K562 (cell line): ENCODE measurements at regions not wholly inside any gene's neighbourhood (a gene's known extent, or its start where the extent isn't known, plus 50 kb on each side); places are given as distances from the start of the nearest gene placed in this dataset.

Source experiments
- ATAC-seq: fragments of 200-7000 bp; cut with Tn5 transposase; 3 replicates; pipeline ENCODE4 v1.9.1; 2020; ENCODE audit warnings: moderate library complexity
- BruUV-seq: library from RNA; stranded (reverse); fragments of 400-500 nt; replicated peaks from 2 replicates; lab custom pipeline; 2021; lab: Mats Ljungman, UMichigan
- CTCF ChIA-PET: fragments of 300-600 bp; formaldehyde crosslinking; extraction: SDS; loops from one replicate; lab custom pipeline; 2021; ENCODE audit warnings: low intra/inter-chr PET ratio; lab: Yijun Ruan, JAX
- POLR2A ChIA-PET: fragments of 300-600, 350-650 bp; sonication (Branson Sonifier 250); formaldehyde crosslinking; extraction: SDS; loops from one replicate; lab custom pipeline; 2021; ENCODE audit warnings: antibody characterized with exemption, inconsistent platforms; lab: Yijun Ruan, JAX
- DNase-seq, 4 experiments: peaks; one replicate each; pipeline versions ENCODE4 v3.0.0 to v3.0.0-alpha.2; 2011 to 2018; ENCODE audit warnings: low spot score in 3 of 4, mixed read lengths in 3 of 4; ENCODE audit errors: extremely low read depth in 1 of 4
- FAIRE-seq: peaks from 2 replicates; lab custom pipeline; 2011; peaks lifted over from hg19 to GRCh38; lab: Jason Lieb, UNC
- H2AFZ ChIP-seq: 2 replicates; pipeline ENCODE4 v1.6.0; 2011; ENCODE audit warnings: low read depth, low read length, control low read depth, inconsistent platforms
- H3K27ac ChIP-seq: fragments of 200-600 bp; 3 replicates; pipeline ENCODE4 v1.8.0; 2011; ENCODE audit warnings: low read depth, mild to moderate bottlenecking, control low read depth, inconsistent platforms, low read length, moderate library complexity, mixed read lengths; ENCODE audit errors: extremely low read depth
- H3K27me3 ChIP-seq, 2 experiments: fragments of 300-600 bp in 1 of 2; 2 replicates in 1 of 2; 3 replicates in 1 of 2; pipeline versions ENCODE4 v1.6.0 to v1.8.0; 2011; ENCODE audit warnings: inconsistent platforms in 2 of 2, low read length in 2 of 2, mild to moderate bottlenecking in 1 of 2, mixed read lengths in 1 of 2, moderate library complexity in 1 of 2; ENCODE audit not compliant: control insufficient read depth in 2 of 2, insufficient read depth in 2 of 2
- H3K36me3 ChIP-seq: fragments of 300-600 bp; 3 replicates; pipeline ENCODE4 v1.8.0; 2011; ENCODE audit warnings: mild to moderate bottlenecking, low read length, inconsistent platforms; ENCODE audit not compliant: control insufficient read depth, insufficient read depth
- H3K4me1 ChIP-seq, 2 experiments: fragments of 200-600 bp in 1 of 2; replicated peaks in 1 of 2; 2 replicates in 1 of 2; 3 replicates in 1 of 2; pipeline versions ENCODE4 v1.5.1 to v1.8.0; 2011; ENCODE audit warnings: inconsistent platforms in 2 of 2, low read length in 2 of 2, mild to moderate bottlenecking in 1 of 2, mixed read lengths in 1 of 2, moderate library complexity in 1 of 2; ENCODE audit not compliant: control insufficient read depth in 2 of 2, insufficient read depth in 2 of 2
- H3K4me2 ChIP-seq: 2 replicates; pipeline ENCODE4 v1.6.1; 2011; ENCODE audit warnings: low read length, control low read depth, inconsistent platforms, mixed read lengths; ENCODE audit not compliant: insufficient read depth
- H3K4me3 ChIP-seq: fragments of 200-600 bp; sonication (generic), shearing (Covaris generic); 2 replicates; pipeline ENCODE4 v1.5.1; 2016; ENCODE audit warnings: control low read depth, inconsistent platforms
- H3K79me2 ChIP-seq: fragments of 200-600 bp; 3 replicates; pipeline ENCODE4 v1.8.0; 2011; ENCODE audit warnings: low read length, inconsistent platforms; ENCODE audit not compliant: control insufficient read depth, insufficient read depth
- H3K9ac ChIP-seq, 2 experiments: 2 replicates each; pipeline versions ENCODE4 v1.6.0 to v1.6.1; 2011; ENCODE audit warnings: low read depth in 2 of 2, low read length in 2 of 2, control low read depth in 1 of 2, inconsistent platforms in 1 of 2, mild to moderate bottlenecking in 1 of 2, mixed read lengths in 1 of 2; ENCODE audit not compliant: insufficient read depth in 1 of 2
- H3K9me1 ChIP-seq: one replicate; pipeline ENCODE4 v1.6.0; 2011; ENCODE audit warnings: inconsistent platforms, mild to moderate bottlenecking, low read length, moderate library complexity; ENCODE audit not compliant: control insufficient read depth, insufficient read depth
- H3K9me3 ChIP-seq: replicated peaks from 2 replicates; pipeline ENCODE4 v1.5.1; 2011; ENCODE audit warnings: low read depth, low read length, inconsistent platforms; ENCODE audit not compliant: control insufficient read depth, insufficient read depth
- H4K20me1 ChIP-seq: replicated peaks from 2 replicates; pipeline ENCODE4 v1.6.1; 2011; ENCODE audit warnings: low read length, inconsistent platforms, mixed read lengths; ENCODE audit not compliant: control insufficient read depth, insufficient read depth
- PHB ChIP-seq: fragments of 250-450 bp; sonication (Bioruptor Pico); IDR thresholded peaks from 2 replicates; pipeline ENCODE4 v1.5.0; 2021
- RB1 ChIP-seq: fragments of 450-650 bp; IDR thresholded peaks from 2 replicates; pipeline ENCODE4 v1.6.1; 2017; ENCODE audit warnings: low read depth, mild to moderate bottlenecking
- ZBTB11 ChIP-seq, 3 experiments: fragments of 200-800 bp in 1 of 3; fragments of 250-450 bp in 1 of 3; fragments of 450-650 bp in 1 of 3; sonication (Bioruptor Pico) in 1 of 3; sonication (Bioruptor generic) in 1 of 3; formaldehyde crosslinking in 1 of 3; IDR thresholded peaks; 2 replicates each; pipeline versions ENCODE4 v1.6.1 to v1.8.0; 2016 to 2022; ENCODE audit warnings: mild to moderate bottlenecking in 2 of 3, missing genetic modification characterization in 2 of 3, missing compliant biosample characterization in 1 of 3, moderate library complexity in 1 of 3
- ZMIZ1 ChIP-seq, 2 experiments: fragments of 150-350 bp in 1 of 2; IDR thresholded peaks; 2 replicates each; pipeline ENCODE4 v1.6.1; 2012 to 2016; ENCODE audit warnings: low read depth in 2 of 2, low read length in 2 of 2, mild to moderate bottlenecking in 1 of 2, moderate library complexity in 1 of 2
- WGBS: fragments of 100-300 bp; shearing (Covaris generic); methylation state at CpG from one replicate; pipeline ENCODE4 v1.1.6; 2016; ENCODE audit warnings: low coverage, mixed read lengths; ENCODE audit not compliant: insufficient coverage; ENCODE audit errors: missing lambda C conversion rate; 5-methylcytosine and 5-hydroxymethylcytosine counted together
- in situ Hi-C: fragments of 300-500 bp; cut with MboI; formaldehyde crosslinking; loops from 4 replicates; pipeline ENCODE4 v1.15.0; 2018; ENCODE audit warnings: inconsistent platforms, mixed read lengths
- intact Hi-C: fragments of 100-400 bp; cut with micrococcal nuclease; formaldehyde crosslinking; loops from 2 replicates; pipeline ENCODE4 v1.14.2; 2022

- no peak for FAIRE-seq
- WGBS = 4% methylated on average over 3 of the region's 3 CpGs
Observed at GRCh38 chr2:147442816-147443215, 402.0 kb upstream of the ACVR2A start.

More at GRCh38 chr2:147442816-147443215, 402.0 kb upstream of the ACVR2A start:
- TF ChIP-seq ZMIZ1 (IDR thresholded peaks at IDR 0.05; ENCODE audit: low read depth in 2 of 2, low read length in 2 of 2) = no peak
- no peak for TF ChIP-seq RB1
- TF ChIP-seq ZBTB11 (CRISPR knock-in tag; IDR thresholded peaks at IDR 0.05) = no peak
- TF ChIP-seq PHB (CRISPR knock-in tag) = no peak
- H3K79me2 ChIP-seq = no peaks in the 10 kb centered on the region
- BruUV-seq = no TSS peak
- H3K9me3 ChIP-seq = no peaks in the 10 kb centered on the region
- no peak overlapping the region for H2AFZ ChIP-seq
- no peak overlapping the region for H3K4me3 ChIP-seq
- H3K27me3 ChIP-seq = no peaks in the 10 kb centered on the region
- no peak for DNase-seq
- POLR2A ChIA-PET = no interaction called here
- in situ Hi-C loops = no loop called here
- CTCF ChIA-PET = no interaction called here
- H3K36me3 ChIP-seq = no peaks in the 10 kb centered on the region
- no peaks in the 10 kb centered on the region for H3K9me1 ChIP-seq
- H3K4me2 ChIP-seq = no peak overlapping the region
- ATAC-seq = no peak
- no peaks in the 10 kb centered on the region for H3K4me1 ChIP-seq
- no peaks in the 10 kb centered on the region for H4K20me1 ChIP-seq
- H3K27ac ChIP-seq = no peak overlapping the region
- intact Hi-C loops = no loop called here
- H3K9ac ChIP-seq = no peak overlapping the region
